GM23338 (cell line): ENCODE measurements at regions not wholly inside any gene's neighbourhood (a gene's known extent, or its start where the extent isn't known, plus 50 kb on each side); places are given as distances from the start of the nearest gene placed in this dataset.
"Not testable (repeated sequence)": the region's sequence is repeated elsewhere in the genome, so short reads cannot be mapped to it uniquely, and the experiment has no call there.

ENCODE experiments used
- ATAC-seq: fragments of 200-7000 bp; cut with Tn5 transposase; 3 replicates; pipeline ENCODE4 v1.9.1; 2020
- DNase-seq: peaks from one replicate; pipeline ENCODE4 v3.0.0-alpha.2; 2015; ENCODE audit warnings: low spot score
- H2AFZ ChIP-seq: fragments of 200-600 bp; sonication (generic); 2 replicates; pipeline ENCODE4 v1.8.0; 2016; ENCODE audit warnings: antibody characterized with exemption, mild to moderate bottlenecking, moderate library complexity
- H3F3A ChIP-seq: fragments of 200-600 bp; sonication (generic); replicated peaks from 2 replicates; pipeline ENCODE4 v1.8.0; 2017; ENCODE audit warnings: antibody characterized with exemption, mixed run types, low read depth
- H3K27ac ChIP-seq: fragments of 200-600 bp; sonication (generic); 2 replicates; pipeline ENCODE4 v1.6.1; 2016; ENCODE audit warnings: low read depth
- H3K27me3 ChIP-seq: fragments of 200-600 bp; sonication (generic); 2 replicates; pipeline ENCODE4 v1.8.0; 2016; ENCODE audit warnings: mild to moderate bottlenecking, mixed run types, moderate library complexity; ENCODE audit not compliant: insufficient read depth
- H3K36me3 ChIP-seq: fragments of 200-600 bp; sonication (generic); 2 replicates; pipeline ENCODE4 v1.8.0; 2016; ENCODE audit warnings: mild to moderate bottlenecking; ENCODE audit not compliant: insufficient read depth
- H3K4me1 ChIP-seq: fragments of 200-600 bp; sonication (generic); 2 replicates; pipeline ENCODE4 v1.8.0; 2016; ENCODE audit warnings: mild to moderate bottlenecking, moderate library complexity; ENCODE audit not compliant: insufficient read depth
- H3K4me2 ChIP-seq: fragments of 200-600 bp; sonication (generic); 2 replicates; pipeline ENCODE4 v1.7.1; 2017; ENCODE audit warnings: mixed run types
- H3K4me3 ChIP-seq: fragments of 200-600 bp; sonication (generic); 2 replicates; pipeline ENCODE4 v1.6.1; 2016; ENCODE audit warnings: mixed run types
- H3K79me2 ChIP-seq: fragments of 200-600 bp; sonication (generic); replicated peaks from 2 replicates; pipeline ENCODE4 v1.8.0; 2017; ENCODE audit warnings: mild to moderate bottlenecking; ENCODE audit not compliant: insufficient read depth
- H3K9me2 ChIP-seq: fragments of 200-600 bp; sonication (generic); 2 replicates; pipeline ENCODE4 v1.8.0; 2017; ENCODE audit not compliant: insufficient read depth
- H4K20me1 ChIP-seq: fragments of 200-600 bp; sonication (generic); replicated peaks from 2 replicates; pipeline ENCODE4 v1.8.0; 2017; ENCODE audit warnings: mild to moderate bottlenecking; ENCODE audit not compliant: insufficient read depth
- H3K27ac Mint-ChIP-seq: 2 replicates; pipeline ENCODE4 v1.8.0; 2020; ENCODE audit warnings: inconsistent platforms, mild to moderate bottlenecking, moderate library complexity, mixed read lengths
- H3K27me3 Mint-ChIP-seq: 3 replicates; pipeline ENCODE4 v1.8.0; 2022; ENCODE audit warnings: low read depth, mild to moderate bottlenecking, moderate library complexity, mixed read lengths, inconsistent platforms; ENCODE audit not compliant: insufficient read depth, poor library complexity
- H3K36me3 Mint-ChIP-seq: 3 replicates; pipeline ENCODE4 v1.8.0; 2021; ENCODE audit warnings: low read depth, mild to moderate bottlenecking, inconsistent platforms, moderate library complexity, mixed read lengths
- H3K4me1 Mint-ChIP-seq: 3 replicates; pipeline ENCODE4 v1.8.0; 2020; ENCODE audit warnings: mild to moderate bottlenecking, inconsistent platforms, mixed read lengths
- H3K4me3 Mint-ChIP-seq: 3 replicates; pipeline ENCODE4 v1.8.0; 2021; ENCODE audit warnings: moderate library complexity, mild to moderate bottlenecking, inconsistent platforms, mixed read lengths
- H3K9me3 Mint-ChIP-seq: 3 replicates; pipeline ENCODE4 v1.8.0; 2020; ENCODE audit warnings: moderate library complexity, mild to moderate bottlenecking, inconsistent platforms, mixed read lengths
- CREB1 ChIP-seq: fragments of 250-450 bp; sonication (Bioruptor Pico); IDR thresholded peaks from 2 replicates; pipeline ENCODE4 v1.5.0; 2020; ENCODE audit warnings: low read depth, mild to moderate bottlenecking, moderate library complexity
- EZH2 ChIP-seq: fragments of 200-600 bp; sonication (generic); IDR thresholded peaks from one replicate; pipeline ENCODE4 v1.8.0; 2017; ENCODE audit warnings: antibody characterized with exemption, mild to moderate bottlenecking, low read depth; ENCODE audit not compliant: unreplicated experiment
- EZH2phosphoT487 ChIP-seq: fragments of 200-600 bp; sonication (generic); IDR thresholded peaks from one replicate; pipeline ENCODE4 v1.8.1; 2018; ENCODE audit warnings: antibody characterized with exemption; ENCODE audit not compliant: unreplicated experiment
- JUNB ChIP-seq: IDR thresholded peaks from one replicate; pipeline ENCODE4 v1.6.1; 2016; ENCODE audit warnings: antibody characterized with exemption; ENCODE audit not compliant: unreplicated experiment
- NANOG ChIP-seq: IDR thresholded peaks from 2 replicates; pipeline ENCODE4 v1.6.1; 2016; ENCODE audit warnings: antibody characterized with exemption, borderline replicate concordance
- POLR2AphosphoS5 ChIP-seq: IDR thresholded peaks from 2 replicates; pipeline ENCODE4 v1.6.1; 2016; ENCODE audit warnings: antibody characterized with exemption, low read depth
- STAT1 ChIP-seq: IDR thresholded peaks from one replicate; pipeline ENCODE4 v1.6.1; 2016; ENCODE audit warnings: antibody characterized with exemption; ENCODE audit not compliant: unreplicated experiment
- ZNF462 ChIP-seq: fragments of 250-450 bp; sonication (Bioruptor Pico); IDR thresholded peaks from 2 replicates; pipeline ENCODE4 v1.5.0; 2020; ENCODE audit warnings: mild to moderate bottlenecking, moderate library complexity
- TF ChIP-seq, protein P1 (sequence below), 2 experiments: fragments of 200-600 bp in 1 of 2; sonication (generic) in 1 of 2; conservative IDR thresholded peaks; 2 replicates each; pipeline versions ENCODE4 v1.5.1 to v1.6.1; 2016 to 2017; ENCODE audit warnings: antibody characterized with exemption in 2 of 2, low read depth in 2 of 2, mild to moderate bottlenecking in 2 of 2, moderate library complexity in 1 of 2

DNA sequence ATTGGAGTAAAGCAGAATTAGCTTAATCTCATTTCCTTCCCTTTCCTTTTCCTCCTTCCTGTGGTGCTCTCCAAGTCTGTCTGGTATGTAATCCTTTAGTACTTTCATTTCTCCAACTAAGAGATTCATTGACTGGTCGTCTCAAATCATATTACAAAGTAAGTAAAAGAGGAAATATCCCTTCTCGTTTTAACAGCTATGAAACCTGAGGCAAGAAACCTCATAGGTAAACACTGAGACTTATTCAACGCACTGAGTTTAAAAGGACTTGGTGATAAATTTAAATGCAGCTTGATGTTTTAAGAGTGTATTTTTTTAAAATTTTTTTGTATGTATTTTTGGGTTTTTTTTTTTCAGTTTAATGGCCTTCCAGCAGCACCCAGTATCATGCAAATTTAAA lies 117.2 kb upstream of the LRRC3B start (continued):
- TF ChIP-seq, protein P1, sequence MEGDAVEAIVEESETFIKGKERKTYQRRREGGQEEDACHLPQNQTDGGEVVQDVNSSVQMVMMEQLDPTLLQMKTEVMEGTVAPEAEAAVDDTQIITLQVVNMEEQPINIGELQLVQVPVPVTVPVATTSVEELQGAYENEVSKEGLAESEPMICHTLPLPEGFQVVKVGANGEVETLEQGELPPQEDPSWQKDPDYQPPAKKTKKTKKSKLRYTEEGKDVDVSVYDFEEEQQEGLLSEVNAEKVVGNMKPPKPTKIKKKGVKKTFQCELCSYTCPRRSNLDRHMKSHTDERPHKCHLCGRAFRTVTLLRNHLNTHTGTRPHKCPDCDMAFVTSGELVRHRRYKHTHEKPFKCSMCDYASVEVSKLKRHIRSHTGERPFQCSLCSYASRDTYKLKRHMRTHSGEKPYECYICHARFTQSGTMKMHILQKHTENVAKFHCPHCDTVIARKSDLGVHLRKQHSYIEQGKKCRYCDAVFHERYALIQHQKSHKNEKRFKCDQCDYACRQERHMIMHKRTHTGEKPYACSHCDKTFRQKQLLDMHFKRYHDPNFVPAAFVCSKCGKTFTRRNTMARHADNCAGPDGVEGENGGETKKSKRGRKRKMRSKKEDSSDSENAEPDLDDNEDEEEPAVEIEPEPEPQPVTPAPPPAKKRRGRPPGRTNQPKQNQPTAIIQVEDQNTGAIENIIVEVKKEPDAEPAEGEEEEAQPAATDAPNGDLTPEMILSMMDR (conservative IDR thresholded peaks at IDR 0.05; ENCODE audit: low read depth in 2 of 2) = no peak
- TF ChIP-seq STAT1 = no peak

DNA sequence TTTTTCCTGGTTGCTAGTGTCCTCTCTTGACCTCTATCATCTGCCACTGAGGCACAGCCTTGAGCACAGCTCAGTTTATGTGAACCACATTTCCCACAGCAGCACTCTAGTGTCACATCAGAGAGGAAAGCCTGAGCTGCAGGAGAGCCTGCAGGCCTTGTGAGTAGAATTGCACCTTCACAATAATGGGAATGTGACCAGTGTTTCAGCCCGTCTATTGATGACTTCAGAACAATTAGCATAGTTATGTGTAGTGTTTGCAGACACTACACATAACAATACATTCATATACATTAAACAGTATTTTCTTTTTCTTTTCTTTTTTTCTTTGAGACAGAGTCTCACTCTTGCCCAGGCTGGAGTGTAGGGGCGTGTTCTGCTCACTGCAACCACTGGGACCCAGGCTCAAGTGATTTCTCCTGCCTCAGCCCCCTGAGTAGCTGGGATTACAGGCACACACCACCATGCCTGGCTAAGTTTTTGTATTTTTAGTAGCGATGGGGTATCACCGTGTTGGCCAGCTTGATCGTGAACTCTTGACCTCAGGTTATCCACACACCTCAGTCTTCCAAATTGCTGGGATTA lies 108.0 kb upstream of the LRRC3B start:
- not testable (repeated sequence) for H3K4me2 ChIP-seq, H3K27me3 ChIP-seq, H4K20me1 ChIP-seq, H3K36me3 ChIP-seq, H3F3A ChIP-seq, H3K79me2 ChIP-seq, H3K27me3 Mint-ChIP-seq, H3K9me2 ChIP-seq, H3K4me3 Mint-ChIP-seq, H3K4me1 Mint-ChIP-seq, H3K4me3 ChIP-seq
- Mint-ChIP-seq H3K27ac (peak overlapping the region; percentile 90), H3K9me3 (peaks cover 26% of the 10 kb centered on the region), H3K36me3 (peaks cover 13% of the 10 kb centered on the region; the same call in 2 of the 3 replicates)
- ATAC-seq = peak; percentile 90
- DNase-seq = peak; percentile 4
- Histone ChIP-seq H3K4me1 (peaks cover 12% of the 10 kb centered on the region; the same call in 1 of the 2 replicates), H2AFZ (peak overlapping the region; percentile 12; the same call in 1 of the 2 replicates), H3K27ac (peak overlapping the region; percentile 47; the same call in 1 of the 2 replicates)

- peaks cover 26% of the 10 kb centered on the region for H3K9me3 Mint-ChIP-seq
- H3K27me3 ChIP-seq = no peaks in the 10 kb centered on the region
- H3F3A ChIP-seq = no peaks in the 10 kb centered on the region
- no peaks in the 10 kb centered on the region for H4K20me1 ChIP-seq
- no peaks in the 10 kb centered on the region for H3K36me3 ChIP-seq
- no peaks in the 10 kb centered on the region; the same call in 1 of the 2 replicates for H3K9me2 ChIP-seq
- no peak overlapping the region for H3K4me2 ChIP-seq
- 0 out of 2 replicates have a peak overlapping the region, but pooled peaks have one; percentile 32 for H3K27ac ChIP-seq
- no peak overlapping the region for H3K4me3 ChIP-seq
- H3K4me1 Mint-ChIP-seq = peaks cover 9% of the 10 kb centered on the region; the same call in 2 of the 3 replicates
- H3K4me3 Mint-ChIP-seq = no peak overlapping the region
- H3K27me3 Mint-ChIP-seq = no peaks in the 10 kb centered on the region
- H3K27ac Mint-ChIP-seq = no peak overlapping the region
- DNase-seq = no peak
- H2AFZ ChIP-seq = 0 out of 2 replicates have a peak overlapping the region, but pooled peaks have one; percentile 47
- peaks cover 12% of the 10 kb centered on the region; the same call in 1 of the 2 replicates for H3K4me1 ChIP-seq
- no peak for ATAC-seq
- peaks cover 13% of the 10 kb centered on the region; the same call in 2 of the 3 replicates for H3K36me3 Mint-ChIP-seq
- H3K79me2 ChIP-seq = no peaks in the 10 kb centered on the region
- TF ChIP-seq JUNB (no peak), CREB1 (CRISPR knock-in tag) (no peak), EZH2 (no peak), NANOG (no peak), POLR2AphosphoS5 (no peak), EZH2phosphoT487 (no peak), STAT1 (no peak), ZNF462 (no peak)
- TF ChIP-seq, protein P1 (conservative IDR thresholded peaks at IDR 0.05; ENCODE audit: low read depth in 2 of 2) = no peak
Measured at GRCh38 chr3:26515351-26515750, 107.2 kb upstream of the LRRC3B start.
